Peyer's patch (tissue), 4 donors: ENCODE measurements at regions not wholly inside any gene's neighbourhood (a gene's known extent, or its start where the extent isn't known, plus 50 kb on each side); places are given as distances from the start of the nearest gene placed in this dataset.

Source experiments
- POLR2A ChIP-seq, 2 donors: fragments of 450-650 bp; IDR thresholded peaks; one replicate each; pipeline ENCODE4 v1.5.1; 2017; ENCODE audit warnings: antibody characterized with exemption in 2 of 2, mild to moderate bottlenecking in 2 of 2, moderate library complexity in 2 of 2
- TF ChIP-seq, protein P1 (sequence below), 6 experiments: fragments of 450-650 bp in 4 of 6; fragments of 200-600 bp in 2 of 6; sonication (generic) in 1 of 6; IDR thresholded peaks; one replicate each; pipeline ENCODE4 v1.5.1; 2017 to 2019; ENCODE audit warnings: antibody characterized with exemption in 6 of 6, mild to moderate bottlenecking in 3 of 6, moderate library complexity in 1 of 6

DNA sequence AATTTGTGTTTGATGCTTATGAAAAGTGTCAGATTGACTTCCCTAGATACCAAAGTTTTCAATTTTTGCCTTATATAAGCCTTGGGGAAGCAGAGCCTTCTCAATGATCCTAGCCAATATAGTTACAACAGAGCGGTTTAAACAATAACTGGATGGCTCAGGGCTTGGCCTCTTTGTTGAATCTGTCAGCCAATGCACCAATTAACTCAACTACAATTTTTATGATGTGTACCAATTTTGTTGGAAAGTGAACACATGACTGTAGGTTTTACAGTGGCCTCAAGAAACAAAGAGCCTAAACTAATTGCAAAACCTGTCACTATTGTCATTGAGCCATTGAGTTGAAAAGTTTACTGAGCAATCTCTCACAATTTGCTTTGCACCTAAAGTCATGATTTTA is 71.6 kb upstream of the RGS18 start:
- TF ChIP-seq, protein P1, sequence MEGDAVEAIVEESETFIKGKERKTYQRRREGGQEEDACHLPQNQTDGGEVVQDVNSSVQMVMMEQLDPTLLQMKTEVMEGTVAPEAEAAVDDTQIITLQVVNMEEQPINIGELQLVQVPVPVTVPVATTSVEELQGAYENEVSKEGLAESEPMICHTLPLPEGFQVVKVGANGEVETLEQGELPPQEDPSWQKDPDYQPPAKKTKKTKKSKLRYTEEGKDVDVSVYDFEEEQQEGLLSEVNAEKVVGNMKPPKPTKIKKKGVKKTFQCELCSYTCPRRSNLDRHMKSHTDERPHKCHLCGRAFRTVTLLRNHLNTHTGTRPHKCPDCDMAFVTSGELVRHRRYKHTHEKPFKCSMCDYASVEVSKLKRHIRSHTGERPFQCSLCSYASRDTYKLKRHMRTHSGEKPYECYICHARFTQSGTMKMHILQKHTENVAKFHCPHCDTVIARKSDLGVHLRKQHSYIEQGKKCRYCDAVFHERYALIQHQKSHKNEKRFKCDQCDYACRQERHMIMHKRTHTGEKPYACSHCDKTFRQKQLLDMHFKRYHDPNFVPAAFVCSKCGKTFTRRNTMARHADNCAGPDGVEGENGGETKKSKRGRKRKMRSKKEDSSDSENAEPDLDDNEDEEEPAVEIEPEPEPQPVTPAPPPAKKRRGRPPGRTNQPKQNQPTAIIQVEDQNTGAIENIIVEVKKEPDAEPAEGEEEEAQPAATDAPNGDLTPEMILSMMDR (IDR thresholded peaks at IDR 0.05) = no peak
- TF ChIP-seq POLR2A (IDR thresholded peaks at IDR 0.05) = no peak
